ENCODE measurements at regions not wholly inside any gene's neighbourhood (a gene's known extent, or its start where the extent isn't known, plus 50 kb on each side); places are given as distances from the start of the nearest gene placed in this dataset.

DNA sequence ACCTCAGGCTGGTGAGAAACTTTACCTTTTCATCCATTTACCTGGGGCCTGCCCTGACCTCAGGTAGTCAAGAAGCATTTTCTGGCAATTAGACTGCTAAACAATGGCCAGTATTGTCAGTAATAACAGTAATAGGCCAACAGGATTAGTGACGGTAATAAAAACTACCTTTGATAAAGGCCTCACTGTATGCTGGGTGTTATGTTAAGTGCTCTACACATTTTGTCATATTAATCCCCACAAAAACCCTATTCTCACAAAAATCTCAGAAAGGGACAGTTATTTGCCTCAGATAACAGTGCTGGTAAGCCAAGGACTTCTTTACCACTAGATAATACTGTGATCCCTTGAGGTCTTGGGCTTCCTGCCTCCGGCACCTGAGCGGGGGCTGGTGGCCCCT lies 191.4 kb downstream of the FOXD2 start:
- TF ChIP-seq, protein P1, sequence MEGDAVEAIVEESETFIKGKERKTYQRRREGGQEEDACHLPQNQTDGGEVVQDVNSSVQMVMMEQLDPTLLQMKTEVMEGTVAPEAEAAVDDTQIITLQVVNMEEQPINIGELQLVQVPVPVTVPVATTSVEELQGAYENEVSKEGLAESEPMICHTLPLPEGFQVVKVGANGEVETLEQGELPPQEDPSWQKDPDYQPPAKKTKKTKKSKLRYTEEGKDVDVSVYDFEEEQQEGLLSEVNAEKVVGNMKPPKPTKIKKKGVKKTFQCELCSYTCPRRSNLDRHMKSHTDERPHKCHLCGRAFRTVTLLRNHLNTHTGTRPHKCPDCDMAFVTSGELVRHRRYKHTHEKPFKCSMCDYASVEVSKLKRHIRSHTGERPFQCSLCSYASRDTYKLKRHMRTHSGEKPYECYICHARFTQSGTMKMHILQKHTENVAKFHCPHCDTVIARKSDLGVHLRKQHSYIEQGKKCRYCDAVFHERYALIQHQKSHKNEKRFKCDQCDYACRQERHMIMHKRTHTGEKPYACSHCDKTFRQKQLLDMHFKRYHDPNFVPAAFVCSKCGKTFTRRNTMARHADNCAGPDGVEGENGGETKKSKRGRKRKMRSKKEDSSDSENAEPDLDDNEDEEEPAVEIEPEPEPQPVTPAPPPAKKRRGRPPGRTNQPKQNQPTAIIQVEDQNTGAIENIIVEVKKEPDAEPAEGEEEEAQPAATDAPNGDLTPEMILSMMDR (IDR thresholded peaks at IDR 0.05; ENCODE audit: low read depth, low read length): no peak
- no peak for DNase-seq (ENCODE audit: extremely low read depth, low read depth)

DNA sequence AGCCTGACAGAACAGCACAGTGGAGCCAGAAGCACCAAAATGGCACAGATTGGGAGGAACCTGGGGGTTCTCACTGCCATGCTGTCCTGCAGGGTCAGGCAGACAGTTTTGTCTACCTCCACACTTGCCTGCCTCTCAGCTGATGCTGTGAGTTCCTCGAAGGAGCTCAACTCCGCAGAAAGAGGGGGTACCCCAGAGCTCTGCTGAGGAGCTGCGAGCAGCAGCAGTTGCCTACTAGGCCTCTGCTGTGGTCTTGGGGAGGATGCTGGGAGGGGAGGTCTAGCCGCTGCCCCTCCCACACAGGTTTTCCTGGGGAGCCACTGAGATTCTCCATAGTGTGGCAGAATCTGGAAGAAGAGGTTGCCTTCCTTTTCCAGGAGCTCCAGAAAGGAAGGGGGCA lies 192.5 kb downstream of the FOXD2 start:
- DNase-seq (ENCODE audit: extremely low read depth, low read depth): no peak
- TF ChIP-seq, protein P1 (IDR thresholded peaks at IDR 0.05; ENCODE audit: low read depth, low read length): no peak

DNA sequence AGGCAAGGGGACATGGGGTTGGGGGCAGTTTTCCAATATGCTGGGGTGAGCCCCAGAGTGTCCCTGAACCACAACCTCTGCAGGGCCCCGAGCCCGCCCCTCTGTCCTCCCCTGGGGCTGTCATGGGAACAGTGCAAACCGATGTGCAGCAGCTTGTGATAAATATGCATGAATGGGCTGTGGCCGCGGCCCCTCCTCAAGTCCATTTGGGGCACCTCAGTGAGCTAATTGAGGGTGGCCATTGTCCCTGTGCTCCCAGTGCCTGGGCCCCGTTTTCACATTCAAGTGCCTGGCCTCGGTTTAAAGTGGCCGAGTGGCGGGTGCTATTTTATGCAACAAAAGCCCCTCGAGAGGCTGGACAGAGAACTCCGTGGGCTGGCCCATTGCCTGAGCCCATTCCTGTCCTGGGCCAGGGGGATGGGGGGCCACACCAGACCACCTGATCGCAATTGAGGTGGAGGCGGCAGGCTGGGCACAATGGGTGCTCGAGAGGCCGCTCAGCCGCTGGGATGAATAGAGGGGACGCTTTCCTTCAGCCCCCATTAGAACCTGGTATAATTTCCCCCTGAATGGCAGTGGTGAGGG lies 193.7 kb downstream of the FOXD2 start:
- DNase-seq (ENCODE audit: extremely low read depth, low read depth): no peak
- TF ChIP-seq, protein P1 (IDR thresholded peaks at IDR 0.05; ENCODE audit: low read depth, low read length): no peak

DNA sequence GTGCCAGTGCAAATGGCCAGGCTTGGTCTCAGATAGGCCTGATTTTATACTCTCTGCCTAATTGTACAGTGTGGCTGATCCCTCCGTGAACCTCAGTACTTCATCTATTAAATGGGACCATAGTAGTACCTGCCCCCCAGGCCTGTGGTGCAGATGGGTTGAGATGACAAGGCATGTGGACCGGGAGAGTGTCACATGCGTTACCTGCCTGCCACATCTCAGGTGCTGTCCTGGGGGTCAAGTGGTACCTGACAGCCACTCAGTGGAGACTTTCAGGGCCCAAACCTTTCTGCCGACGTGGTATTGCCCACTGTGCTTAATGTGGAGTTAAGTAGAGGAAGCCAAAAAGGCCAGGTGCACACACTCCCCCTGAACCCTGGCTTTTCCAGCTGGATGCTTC lies 197.3 kb downstream of the FOXD2 start:
- no peak for DNase-seq (ENCODE audit: extremely low read depth, low read depth)
- TF ChIP-seq, protein P1 (IDR thresholded peaks at IDR 0.05; ENCODE audit: low read depth, low read length): no peak

GRCh38 chr1:47635597-47635996 lies 197.8 kb downstream of the FOXD2 start:
- DNase-seq (ENCODE audit: extremely low read depth, low read depth): no peak
- TF ChIP-seq, protein P1 (IDR thresholded peaks at IDR 0.05; ENCODE audit: low read depth, low read length): no peak

DNA sequence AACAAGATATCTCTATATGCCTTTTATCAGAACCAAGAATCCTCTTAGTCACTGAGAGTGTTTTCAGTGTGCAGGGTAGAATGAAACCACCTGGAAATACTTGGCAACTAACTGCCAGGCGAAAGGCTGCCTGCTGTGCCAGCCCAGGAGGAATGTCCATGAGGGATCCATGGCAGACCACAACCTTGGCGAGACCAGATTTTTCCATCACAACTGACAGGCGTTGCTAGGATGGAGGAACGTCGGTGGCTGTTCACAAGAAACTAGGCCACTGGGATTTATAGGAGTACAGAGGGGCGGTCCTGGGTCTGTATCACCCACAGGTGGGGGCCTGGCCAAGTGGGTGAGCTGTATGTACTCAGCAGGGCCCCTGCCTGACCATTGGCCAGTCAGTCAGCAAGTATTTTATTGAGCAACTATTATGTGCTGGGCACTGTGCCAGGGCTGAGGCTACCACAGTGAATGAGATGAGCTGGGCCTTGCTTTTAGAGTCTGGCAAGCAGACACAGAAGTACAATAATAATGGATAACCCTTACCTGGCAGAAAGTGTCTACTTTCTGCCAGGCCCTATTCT lies 199.4 kb downstream of the FOXD2 start:
- no peak for DNase-seq (ENCODE audit: extremely low read depth, low read depth)

GRCh38 chr1:47638240-47638639 lies 200.4 kb downstream of the FOXD2 start:
- TF ChIP-seq, protein P1 (IDR thresholded peaks at IDR 0.05; ENCODE audit: low read depth, low read length): no peak
- no peak for DNase-seq (ENCODE audit: extremely low read depth, low read depth)

More for the DNA sequence above, 199.4 kb downstream of the FOXD2 start:
- TF ChIP-seq, protein P1 (IDR thresholded peaks at IDR 0.05; ENCODE audit: low read depth, low read length): no peak

Measured in AG09319 (cell line).